H1 (cell line): ENCODE measurements at regions not wholly inside any gene's neighbourhood (a gene's known extent, or its start where the extent isn't known, plus 50 kb on each side); places are given as distances from the start of the nearest gene placed in this dataset.

Experiments used
- CTCF ChIA-PET: fragments of 300-600 bp; sonication (Branson Sonifier 250); formaldehyde crosslinking; loops from one replicate; lab custom pipeline; 2021; ENCODE audit not compliant: partially characterized antibody; lab: Charles Lee
- POLR2A ChIA-PET: fragments of 300-600 bp; sonication (Branson Sonifier 250); formaldehyde crosslinking; loops from one replicate; lab custom pipeline; 2021; ENCODE audit warnings: inconsistent platforms; ENCODE audit not compliant: partially characterized antibody; lab: Charles Lee
- DNase-seq, 2 experiments: peaks; one replicate each; pipeline versions ENCODE4 v3.0.0 to v3.0.0-alpha.2; 2010 to 2022; ENCODE audit warnings: low spot score in 2 of 2, low read depth in 1 of 2, mixed read lengths in 1 of 2
- FAIRE-seq: peaks from 2 replicates; lab custom pipeline; 2011; peaks lifted over from hg19 to GRCh38; lab: Jason Lieb, UNC
- H2AFZ ChIP-seq: 2 replicates; pipeline ENCODE4 v1.8.1; 2012; ENCODE audit warnings: low read length, inconsistent platforms
- H2AK5ac ChIP-seq: 2 replicates; pipeline ENCODE4 v1.6.1; 2013; ENCODE audit warnings: low read depth, low read length
- H2BK120ac ChIP-seq: replicated peaks from 2 replicates; pipeline ENCODE3; 2013; ENCODE audit warnings: low read depth, low read length, inconsistent platforms
- H2BK12ac ChIP-seq: 2 replicates; pipeline ENCODE4 v1.6.1; 2013; ENCODE audit warnings: low read depth, low read length
- H2BK15ac ChIP-seq: 2 replicates; pipeline ENCODE4 v1.6.1; 2013; ENCODE audit warnings: low read length
- H2BK20ac ChIP-seq: 2 replicates; pipeline ENCODE4 v1.6.1; 2013; ENCODE audit warnings: low read length
- H2BK5ac ChIP-seq: 2 replicates; pipeline ENCODE4 v1.6.1; 2013; ENCODE audit warnings: low read depth, low read length
- H3K14ac ChIP-seq: 2 replicates; pipeline ENCODE4 v1.6.1; 2013; ENCODE audit warnings: inconsistent platforms; ENCODE audit not compliant: insufficient read length
- H3K18ac ChIP-seq: 2 replicates; pipeline ENCODE4 v1.6.1; 2013; ENCODE audit warnings: low read length; ENCODE audit errors: extremely low read depth
- H3K23ac ChIP-seq: 2 replicates; pipeline ENCODE4 v1.6.1; 2013; ENCODE audit warnings: inconsistent platforms; ENCODE audit not compliant: insufficient read length
- H3K23me2 ChIP-seq: 2 replicates; pipeline ENCODE4 v1.6.1; 2013; ENCODE audit warnings: low read depth, low read length
- H3K27ac ChIP-seq: 2 replicates; pipeline ENCODE4 v1.6.1; 2011; ENCODE audit warnings: low read depth, low read length, inconsistent platforms
- H3K27me3 ChIP-seq, 4 experiments: replicated peaks in 1 of 4; 1 replicate in 1 of 4; 2 replicates in 3 of 4; pipeline versions ENCODE4 v1.6.1 to v1.8.1; 2011 to 2013; ENCODE audit warnings: low read length in 3 of 4, mild to moderate bottlenecking in 3 of 4, inconsistent platforms in 2 of 4, mixed read lengths in 2 of 4, moderate library complexity in 1 of 4; ENCODE audit not compliant: control insufficient read depth in 3 of 4, insufficient read depth in 3 of 4; ENCODE audit errors: extremely low read depth in 1 of 4
- H3K36me3 ChIP-seq, 4 experiments: 2 replicates each; pipeline versions ENCODE4 v1.6.1 to v1.8.1; 2011 to 2013; ENCODE audit warnings: mild to moderate bottlenecking in 4 of 4, low read length in 3 of 4, moderate library complexity in 2 of 4, control low read depth in 1 of 4, inconsistent platforms in 1 of 4; ENCODE audit not compliant: insufficient read depth in 4 of 4, control insufficient read depth in 2 of 4
- H3K4ac ChIP-seq: replicated peaks from 2 replicates; pipeline ENCODE3; 2013; ENCODE audit warnings: low read length, low read depth, mixed read lengths, inconsistent platforms; ENCODE audit not compliant: insufficient read length
- H3K4me1 ChIP-seq, 4 experiments: replicated peaks in 1 of 4; 1 replicate in 1 of 4; 2 replicates in 3 of 4; pipeline versions ENCODE4 v1.6.1 to v1.8.1; 2011 to 2013; ENCODE audit warnings: low read length in 3 of 4, inconsistent platforms in 2 of 4, mixed read lengths in 1 of 4; ENCODE audit not compliant: insufficient read depth in 4 of 4, control insufficient read depth in 3 of 4
- H3K4me2 ChIP-seq, 2 experiments: 2 replicates each; pipeline versions ENCODE4 v1.6.1 to v1.8.1; 2011 to 2013; ENCODE audit warnings: low read depth in 2 of 2, low read length in 2 of 2, control low read depth in 1 of 2, inconsistent platforms in 1 of 2, mild to moderate bottlenecking in 1 of 2; ENCODE audit not compliant: insufficient read depth in 1 of 2
- H3K4me3 ChIP-seq, 4 experiments: fragments of 200-600, 300-600 bp in 1 of 4; sonication (generic), shearing (Covaris generic), sonication (Bioruptor Twin) in 1 of 4; 2 replicates each; pipeline versions ENCODE4 v1.5.1 to v1.8.1; 2011 to 2016; ENCODE audit warnings: low read length in 4 of 4, low read depth in 3 of 4, control low read depth in 2 of 4, inconsistent platforms in 2 of 4, mild to moderate bottlenecking in 2 of 4, mixed read lengths in 1 of 4, moderate library complexity in 1 of 4; ENCODE audit not compliant: insufficient read depth in 2 of 4; ENCODE audit errors: extremely low read depth in 1 of 4
- H3K56ac ChIP-seq: replicated peaks from 2 replicates; pipeline ENCODE3; 2013; ENCODE audit warnings: low read depth, mild to moderate bottlenecking, mixed read lengths, low read length, inconsistent platforms; ENCODE audit not compliant: insufficient read length
- H3K79me1 ChIP-seq: 2 replicates; pipeline ENCODE4 v1.6.1; 2013; ENCODE audit warnings: low read depth, low read length, control low read depth
- H3K79me2 ChIP-seq, 2 experiments: 2 replicates each; pipeline versions ENCODE4 v1.6.1 to v1.8.1; 2012 to 2013; ENCODE audit warnings: low read length in 2 of 2, mild to moderate bottlenecking in 2 of 2, inconsistent platforms in 1 of 2; ENCODE audit not compliant: insufficient read depth in 2 of 2, control insufficient read depth in 1 of 2
- H3K9ac ChIP-seq, 4 experiments: replicated peaks in 1 of 4; 1 replicate in 1 of 4; 2 replicates in 3 of 4; pipeline versions ENCODE4 v1.6.1 to v1.8.1; 2011 to 2013; ENCODE audit warnings: low read depth in 3 of 4, low read length in 3 of 4, control low read depth in 2 of 4, mild to moderate bottlenecking in 2 of 4, moderate library complexity in 2 of 4, inconsistent platforms in 1 of 4; ENCODE audit errors: extremely low read depth in 1 of 4
- H3K9me3 ChIP-seq, 2 experiments: 2 replicates each; pipeline versions ENCODE4 v1.6.1 to v1.8.1; 2012 to 2013; ENCODE audit warnings: mild to moderate bottlenecking in 2 of 2, moderate library complexity in 2 of 2, control low read depth in 1 of 2, inconsistent platforms in 1 of 2, low read depth in 1 of 2, low read length in 1 of 2, mixed read lengths in 1 of 2; ENCODE audit not compliant: insufficient read depth in 2 of 2
- H4K20me1 ChIP-seq, 2 experiments: replicated peaks in 1 of 2; 2 replicates each; pipeline versions ENCODE3 to v1.8.1; 2011 to 2013; ENCODE audit warnings: inconsistent platforms in 2 of 2, low read length in 2 of 2, mild to moderate bottlenecking in 1 of 2; ENCODE audit not compliant: insufficient read depth in 2 of 2, control insufficient read depth in 1 of 2
- H4K5ac ChIP-seq: 2 replicates; pipeline ENCODE4 v1.6.1; 2013; ENCODE audit warnings: low read length, low read depth, mixed read lengths, inconsistent platforms; ENCODE audit not compliant: insufficient read length
- H4K8ac ChIP-seq: 2 replicates; pipeline ENCODE4 v1.8.0; 2013; ENCODE audit warnings: mild to moderate bottlenecking, moderate library complexity, low read length, inconsistent platforms; ENCODE audit not compliant: insufficient read depth; ENCODE audit errors: extremely low read depth
- H4K91ac ChIP-seq: replicated peaks from 2 replicates; pipeline ENCODE3; 2013; ENCODE audit warnings: low read length, mixed read lengths, inconsistent platforms; ENCODE audit not compliant: insufficient read length
- BACH1 ChIP-seq: IDR thresholded peaks from 2 replicates; pipeline ENCODE4 v1.6.1; 2012; ENCODE audit warnings: low read length, improper control_type of control experiment
- CBX8 ChIP-seq: fragments of 300-800, 300-1000 bp; sonication (generic); IDR thresholded peaks from 2 replicates; pipeline ENCODE4 v1.7.1; 2016; ENCODE audit warnings: low read depth, low read length, borderline replicate concordance
- JUND ChIP-seq: IDR thresholded peaks from 2 replicates; pipeline ENCODE4 v1.6.1; 2011; ENCODE audit warnings: mild to moderate bottlenecking, improper control_type of control experiment, low read length
- KDM1A ChIP-seq: fragments of 200-600, 300-600 bp; sonication (generic); IDR thresholded peaks from 2 replicates; pipeline ENCODE4 v1.7.1; 2016; ENCODE audit warnings: mild to moderate bottlenecking, low read length, borderline replicate concordance
- KDM4A ChIP-seq: IDR thresholded peaks from one replicate; pipeline ENCODE4 v1.7.1; 2012; ENCODE audit warnings: low read depth, mild to moderate bottlenecking, moderate library complexity, low read length, inconsistent platforms; ENCODE audit not compliant: severe bottlenecking
- NANOG ChIP-seq: IDR thresholded peaks from 2 replicates; pipeline ENCODE4 v1.6.1; 2011; ENCODE audit warnings: low read length, low read depth, mild to moderate bottlenecking, inconsistent platforms; ENCODE audit not compliant: insufficient read depth, poor library complexity, severe bottlenecking
- POLR2A ChIP-seq, 2 experiments: IDR thresholded peaks; 1 replicate in 1 of 2; 2 replicates in 1 of 2; pipeline ENCODE4 v1.6.1; 2011; ENCODE audit warnings: low read depth in 2 of 2, low read length in 2 of 2, mild to moderate bottlenecking in 2 of 2; ENCODE audit errors: control extremely low read depth in 1 of 2
- SIX5 ChIP-seq: IDR thresholded peaks from 2 replicates; pipeline ENCODE4 v1.6.1; 2011; ENCODE audit warnings: mild to moderate bottlenecking, low read depth, low read length
- SRF ChIP-seq: IDR thresholded peaks from 2 replicates; pipeline ENCODE4 v1.6.1; 2011; ENCODE audit warnings: mild to moderate bottlenecking, low read depth, low read length, moderate library complexity
- TAF7 ChIP-seq: optimal IDR thresholded peaks from 2 replicates; pipeline ENCODE3; 2011; ENCODE audit warnings: low read depth, mild to moderate bottlenecking, inconsistent platforms, low read length, moderate library complexity, borderline replicate concordance
- ZNF274 ChIP-seq: IDR thresholded peaks from 2 replicates; pipeline ENCODE4 v1.7.0; 2012; ENCODE audit warnings: low read length, borderline replicate concordance; ENCODE audit errors: extremely low read depth
- WGBS, 2 experiments: shearing (Covaris generic) in 1 of 2; methylation state at CpG; one replicate each; pipeline versions ENCODE4 v1.1.6 to v1.1.7; 2013 to 2015; ENCODE audit warnings: low lambda C conversion rate in 2 of 2, mixed read lengths in 2 of 2, inconsistent platforms in 1 of 2, low coverage in 1 of 2, missing lambda C conversion rate in 1 of 2; ENCODE audit not compliant: insufficient replicate concordance in 2 of 2, insufficient coverage in 1 of 2, insufficient read length in 1 of 2; ENCODE audit errors: extremely low coverage in 1 of 2, missing lambda C conversion rate in 1 of 2; 5-methylcytosine and 5-hydroxymethylcytosine counted together
- TF ChIP-seq, protein P1 (sequence below): IDR thresholded peaks from 2 replicates; pipeline ENCODE4 v1.6.1; 2012; ENCODE audit warnings: inconsistent platforms

DNA sequence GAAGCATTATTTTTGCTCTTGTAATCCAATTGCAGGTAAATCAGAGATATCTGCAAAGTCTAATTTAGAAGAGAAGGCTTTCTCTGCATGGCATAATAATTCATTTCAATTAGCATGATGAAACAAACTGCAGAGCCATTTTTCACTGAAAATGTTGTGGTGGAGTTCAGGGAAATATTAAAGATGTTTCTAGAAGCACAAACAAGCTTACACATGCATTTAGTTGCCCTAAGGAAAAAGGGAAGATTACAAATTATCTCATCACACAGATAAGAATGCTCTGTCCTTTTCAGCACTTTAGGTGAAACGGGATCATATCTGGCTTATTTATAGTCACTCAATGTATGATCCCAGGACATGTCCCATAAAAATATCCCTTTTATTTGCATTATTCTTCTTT lies 252.1 kb upstream of the TANK start:
- no peak overlapping the region for H2BK120ac ChIP-seq
- H4K91ac ChIP-seq, result no peak overlapping the region
- H2BK20ac ChIP-seq, result no peak overlapping the region
- no peak overlapping the region for H4K5ac ChIP-seq
- no peaks in the 10 kb centered on the region for H3K79me2 ChIP-seq
- H3K27me3 ChIP-seq, result peaks cover 0 to under 1% (median 0%) of the 10 kb centered on the region in 4 experiments; a peak in 2 of 7 replicates
- no peak overlapping the region for H3K9ac ChIP-seq
- no peaks in the 10 kb centered on the region for H3K79me1 ChIP-seq
- no peak overlapping the region for H2AFZ ChIP-seq
- H3K23ac ChIP-seq, result no peak overlapping the region
- no peak overlapping the region for H2AK5ac ChIP-seq
- H3K4me3 ChIP-seq, result no peak overlapping the region
- H3K4me2 ChIP-seq, result no peak overlapping the region
- H3K4me1 ChIP-seq, result peaks cover 0 to 6% (median 0%) of the 10 kb centered on the region in 4 experiments; a peak in 3 of 7 replicates
- no peak for TF ChIP-seq ZNF274
- TF ChIP-seq SIX5, result no peak
- no peak for TF ChIP-seq CBX8
- no peak for TF ChIP-seq JUND
- no peak for TF ChIP-seq SRF
- TF ChIP-seq KDM1A, result no peak
- no peak for TF ChIP-seq POLR2A (IDR thresholded peaks at IDR 0.05; ENCODE audit: control extremely low read depth in 1 of 2, low read depth in 2 of 2, low read length in 2 of 2)
- TF ChIP-seq, protein P1, sequence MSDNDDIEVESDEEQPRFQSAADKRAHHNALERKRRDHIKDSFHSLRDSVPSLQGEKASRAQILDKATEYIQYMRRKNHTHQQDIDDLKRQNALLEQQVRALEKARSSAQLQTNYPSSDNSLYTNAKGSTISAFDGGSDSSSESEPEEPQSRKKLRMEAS, result no peak
- no peak for TF ChIP-seq TAF7
- no peak for TF ChIP-seq BACH1
- no peak for TF ChIP-seq KDM4A
- TF ChIP-seq NANOG, result no peak
- TF ChIP-seq, all 59 proteins: peak for 0
- Histone ChIP-seq H3K4ac (no peak overlapping the region), H4K20me1 (no peaks in the 10 kb centered on the region), H3K14ac (no peak overlapping the region), H3K9me3 (no peaks in the 10 kb centered on the region), H2BK5ac (no peak overlapping the region), H3K56ac (no peak overlapping the region), H3K27ac (no peak overlapping the region), H2BK12ac (no peak overlapping the region), H3K36me3 (no peaks in the 10 kb centered on the region), H3K23me2 (no peaks in the 10 kb centered on the region), H3K18ac (no peak overlapping the region), H4K8ac (no peak overlapping the region), H2BK15ac (no peak overlapping the region)
- ChIA-PET POLR2A (no interaction called here), CTCF (interaction anchor here (0.6 to 1.2 kb wide), 2 partner anchors 13 to 1075 kb away, joined by 4 read pairs; no protein-coding TSS in a partner anchor)
- 87% methylated on average over 1 of the region's 1 CpG; no CpG with 5 or more reads in 1 of the 2 experiments for WGBS, 2 experiments
- DNase-seq (no peak), FAIRE-seq (no peak)
